Progenitor cell of endocrine pancreas (in vitro differentiated cells): ENCODE measurements at regions not wholly inside any gene's neighbourhood (a gene's known extent, or its start where the extent isn't known, plus 50 kb on each side); places are given as distances from the start of the nearest gene placed in this dataset.

ENCODE experiments used
- DNase-seq: peaks from one replicate; pipeline ENCODE4 v3.0.0; 2021; ENCODE audit warnings: low spot score; ENCODE audit not compliant: unreplicated experiment
- H3K27ac Mint-ChIP-seq: 2 replicates; pipeline ENCODE4 v1.8.0; 2021; ENCODE audit warnings: mild to moderate bottlenecking, moderate library complexity, mixed read lengths
- H3K27me3 Mint-ChIP-seq: 2 replicates; pipeline ENCODE4 v1.8.0; 2021; ENCODE audit warnings: mixed read lengths
- H3K36me3 Mint-ChIP-seq: 2 replicates; pipeline ENCODE4 v1.8.0; 2022; ENCODE audit warnings: mixed read lengths; ENCODE audit not compliant: insufficient read depth
- H3K4me1 Mint-ChIP-seq: 2 replicates; pipeline ENCODE4 v1.8.0; 2021; ENCODE audit warnings: low read depth, mixed read lengths
- H3K4me3 Mint-ChIP-seq: 2 replicates; pipeline ENCODE4 v1.8.0; 2021; ENCODE audit warnings: low read depth, mild to moderate bottlenecking, moderate library complexity, mixed read lengths
- H3K9me3 Mint-ChIP-seq: 2 replicates; pipeline ENCODE4 v1.8.0; 2021; ENCODE audit warnings: low read depth, mixed read lengths
- TF ChIP-seq, protein P1 (sequence below): fragments of 200-600 bp; sonication (generic); IDR thresholded peaks from one replicate; pipeline ENCODE4 v1.5.0; 2021; ENCODE audit warnings: antibody characterized with exemption, mild to moderate bottlenecking; ENCODE audit not compliant: unreplicated experiment

DNA sequence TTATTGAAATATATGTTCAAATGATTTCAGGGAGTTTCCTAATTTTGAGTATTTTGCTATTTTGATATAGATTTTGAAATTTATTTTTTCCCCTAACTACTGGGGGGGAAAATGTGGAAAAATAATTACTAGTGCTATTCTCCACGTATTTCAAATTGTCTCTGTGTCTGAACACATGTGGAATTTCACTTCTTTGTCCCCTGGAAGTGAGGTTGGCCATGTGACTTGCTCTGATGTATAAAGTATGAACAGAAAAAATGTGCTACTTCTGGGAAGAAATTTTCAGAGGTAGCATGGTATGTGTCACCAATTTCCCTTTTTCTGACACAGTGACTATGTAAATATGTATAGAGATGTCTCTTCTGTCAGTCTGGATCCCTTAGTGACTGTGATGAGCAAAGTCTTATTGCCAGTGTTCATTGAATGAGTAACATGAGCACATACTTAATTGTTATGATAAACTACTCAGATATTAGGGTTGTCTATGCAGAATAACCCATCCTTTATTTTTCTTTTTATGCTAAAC, 215.4 kb upstream of the CCN2 start:
- peaks cover 5% of the 10 kb centered on the region for H3K9me3 Mint-ChIP-seq
- peaks cover 4% of the 10 kb centered on the region for H3K4me1 Mint-ChIP-seq
- no peaks in the 10 kb centered on the region for H3K27me3 Mint-ChIP-seq
- no peaks in the 10 kb centered on the region for H3K36me3 Mint-ChIP-seq
- TF ChIP-seq, protein P1, sequence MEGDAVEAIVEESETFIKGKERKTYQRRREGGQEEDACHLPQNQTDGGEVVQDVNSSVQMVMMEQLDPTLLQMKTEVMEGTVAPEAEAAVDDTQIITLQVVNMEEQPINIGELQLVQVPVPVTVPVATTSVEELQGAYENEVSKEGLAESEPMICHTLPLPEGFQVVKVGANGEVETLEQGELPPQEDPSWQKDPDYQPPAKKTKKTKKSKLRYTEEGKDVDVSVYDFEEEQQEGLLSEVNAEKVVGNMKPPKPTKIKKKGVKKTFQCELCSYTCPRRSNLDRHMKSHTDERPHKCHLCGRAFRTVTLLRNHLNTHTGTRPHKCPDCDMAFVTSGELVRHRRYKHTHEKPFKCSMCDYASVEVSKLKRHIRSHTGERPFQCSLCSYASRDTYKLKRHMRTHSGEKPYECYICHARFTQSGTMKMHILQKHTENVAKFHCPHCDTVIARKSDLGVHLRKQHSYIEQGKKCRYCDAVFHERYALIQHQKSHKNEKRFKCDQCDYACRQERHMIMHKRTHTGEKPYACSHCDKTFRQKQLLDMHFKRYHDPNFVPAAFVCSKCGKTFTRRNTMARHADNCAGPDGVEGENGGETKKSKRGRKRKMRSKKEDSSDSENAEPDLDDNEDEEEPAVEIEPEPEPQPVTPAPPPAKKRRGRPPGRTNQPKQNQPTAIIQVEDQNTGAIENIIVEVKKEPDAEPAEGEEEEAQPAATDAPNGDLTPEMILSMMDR, result no peak
- H3K4me3 Mint-ChIP-seq, result no peak overlapping the region
- no peak for DNase-seq
- H3K27ac Mint-ChIP-seq, result no peak overlapping the region

DNA sequence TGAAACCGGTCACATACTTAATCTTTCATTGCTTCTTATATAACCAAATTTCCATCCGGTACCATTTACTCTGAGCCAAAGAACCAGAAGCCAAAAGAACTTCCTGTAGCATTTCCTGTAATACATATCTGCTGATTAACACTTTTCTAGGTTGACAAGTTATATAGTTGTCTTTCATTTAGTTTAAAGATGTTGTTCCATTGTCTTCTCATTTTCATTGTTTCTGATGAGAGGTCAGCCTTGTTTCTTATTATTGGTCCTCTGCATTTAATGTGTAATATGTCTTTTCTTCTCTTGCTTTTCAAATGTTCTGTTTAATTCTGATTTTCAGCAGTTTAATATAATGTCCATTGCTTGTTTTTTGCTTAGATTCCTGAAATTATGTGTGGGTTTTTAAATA, 214.5 kb upstream of the CCN2 start:
- peaks cover 5% of the 10 kb centered on the region for H3K9me3 Mint-ChIP-seq
- no peak overlapping the region for H3K27ac Mint-ChIP-seq
- no peak overlapping the region for H3K4me3 Mint-ChIP-seq
- peaks cover 4% of the 10 kb centered on the region for H3K4me1 Mint-ChIP-seq
- no peak for DNase-seq
- TF ChIP-seq, protein P1, result no peak
- no peaks in the 10 kb centered on the region for H3K27me3 Mint-ChIP-seq
- H3K36me3 Mint-ChIP-seq, result no peaks in the 10 kb centered on the region

DNA sequence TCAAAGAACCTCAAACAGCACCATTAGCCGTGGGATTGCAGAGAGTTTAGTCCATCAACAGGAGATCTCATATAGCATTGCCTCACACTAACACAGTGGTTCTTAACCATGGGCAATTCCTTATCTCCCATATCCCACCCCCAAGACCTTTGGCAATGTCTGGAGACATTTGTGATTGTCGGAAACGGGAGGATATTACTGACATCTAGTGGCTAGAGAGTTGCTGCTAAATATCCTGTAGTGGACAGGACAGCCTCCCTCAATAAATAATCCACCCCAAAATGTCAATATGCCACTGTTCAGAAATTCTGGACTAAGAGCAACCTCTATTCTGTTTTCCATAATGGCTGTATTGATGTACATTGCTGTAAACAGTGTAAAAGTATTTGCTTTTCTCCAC, 210.1 kb upstream of the CCN2 start:
- TF ChIP-seq, protein P1, result peak; percentile 49
- no peaks in the 10 kb centered on the region for H3K4me1 Mint-ChIP-seq

DNA sequence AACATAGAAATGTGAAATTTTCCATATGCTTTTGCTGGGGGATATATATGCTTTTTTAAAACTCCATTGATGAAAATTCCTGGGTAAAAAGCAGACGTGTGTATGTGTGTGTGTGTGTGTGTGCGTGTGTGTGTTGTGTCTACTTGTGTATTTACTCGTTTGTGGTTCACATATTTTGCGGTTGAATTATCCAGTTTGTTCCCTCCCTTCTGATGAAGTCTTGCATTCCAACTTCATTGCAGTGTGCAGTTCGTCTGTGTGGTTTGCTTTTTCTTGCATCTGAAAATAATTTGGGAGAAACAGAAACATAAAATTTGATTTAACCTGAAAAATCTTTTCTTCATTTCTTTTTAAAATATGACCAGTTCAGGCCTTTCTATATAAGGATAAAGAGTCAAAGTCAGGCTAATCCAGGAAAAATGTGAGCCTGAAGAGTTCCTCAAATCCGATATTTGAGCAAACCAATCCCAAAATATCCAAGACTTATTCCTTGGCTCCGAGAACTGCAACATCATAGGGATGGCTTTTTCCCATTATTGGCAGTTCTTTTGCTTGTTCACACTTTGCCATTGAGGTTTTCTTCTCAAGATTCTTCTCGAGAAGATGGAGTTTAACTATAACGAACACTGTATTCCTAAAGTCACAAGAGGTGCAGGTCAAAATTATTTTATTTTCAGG, 202.2 kb upstream of the CCN2 start:
- H3K27ac Mint-ChIP-seq, result no peak overlapping the region
- H3K4me3 Mint-ChIP-seq, result no peak overlapping the region

More for the DNA sequence above, 210.1 kb upstream of the CCN2 start:
- Mint-ChIP-seq H3K4me3 (no peak overlapping the region), H3K9me3 (peaks cover 5% of the 10 kb centered on the region), H3K36me3 (no peaks in the 10 kb centered on the region), H3K27ac (no peak overlapping the region), H3K27me3 (no peaks in the 10 kb centered on the region)
- DNase-seq, result no peak

DNA sequence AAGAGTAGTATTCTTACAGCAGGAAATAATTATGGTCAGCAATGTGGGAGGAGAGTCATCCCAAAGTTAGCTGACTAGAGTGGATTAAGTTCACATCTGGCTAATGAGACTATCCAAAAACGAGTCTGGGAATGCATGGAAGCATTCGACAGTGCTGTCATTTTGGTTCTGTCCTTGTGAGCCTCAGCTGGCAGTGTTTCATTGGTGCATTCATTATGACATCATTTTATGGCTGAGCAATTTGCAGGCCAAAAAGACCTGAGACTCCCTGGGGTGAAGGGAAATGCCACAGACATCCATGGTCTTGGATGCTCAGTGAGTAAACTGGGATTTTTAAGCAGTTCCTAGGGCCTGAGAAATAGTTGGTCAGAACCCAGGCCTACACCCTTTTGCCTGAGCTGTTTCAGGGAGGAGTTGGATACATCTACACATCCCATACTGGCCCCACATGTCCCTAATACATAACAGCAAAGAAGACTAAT, 196.4 kb upstream of the CCN2 start:
- Mint-ChIP-seq H3K36me3 (no peaks in the 10 kb centered on the region), H3K4me1 (no peaks in the 10 kb centered on the region), H3K9me3 (no peaks in the 10 kb centered on the region), H3K27ac (no peak overlapping the region), H3K27me3 (no peaks in the 10 kb centered on the region), H3K4me3 (no peak overlapping the region)
- no peak for DNase-seq
- TF ChIP-seq, protein P1, result no peak

More for the DNA sequence above, 202.2 kb upstream of the CCN2 start:
- Mint-ChIP-seq H3K27me3 (no peaks in the 10 kb centered on the region), H3K4me1 (no peaks in the 10 kb centered on the region), H3K36me3 (no peaks in the 10 kb centered on the region), H3K9me3 (no peaks in the 10 kb centered on the region)
- TF ChIP-seq, protein P1, result no peak
- DNase-seq, result no peak
